ENCODE measurements at regions not wholly inside any gene's neighbourhood (a gene's known extent, or its start where the extent isn't known, plus 50 kb on each side); places are given as distances from the start of the nearest gene placed in this dataset.

DNA sequence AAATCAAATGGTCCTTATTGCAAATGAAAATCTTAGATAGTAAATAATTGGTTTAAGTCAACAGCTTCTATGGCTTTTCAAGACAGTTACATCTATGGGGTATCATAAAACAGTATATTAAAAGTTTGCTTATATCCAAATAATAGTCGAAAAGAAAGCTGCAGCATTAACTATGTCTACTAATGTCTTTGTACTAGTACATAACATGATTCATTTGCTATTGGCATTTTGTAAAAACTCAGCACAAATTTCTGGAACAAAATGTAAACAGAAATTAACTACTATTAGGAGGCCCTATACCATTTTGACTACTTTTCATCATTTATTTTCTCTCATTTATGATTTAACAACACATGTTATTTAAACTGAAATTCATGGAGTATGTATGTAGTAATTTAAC lies 1435.2 kb upstream of the PRR20A start:
- H3K27me3 ChIP-seq (ENCODE audit: control insufficient read depth in 4 of 4, insufficient read depth in 4 of 4, low read length in 3 of 4): no peaks in the 10 kb centered on the region
- H3K9me3 ChIP-seq (ENCODE audit: control insufficient read depth in 4 of 4, low read length in 3 of 4): no peaks in the 10 kb centered on the region
- H3K4me3 ChIP-seq (ENCODE audit: low read depth in 1 of 3, low read length in 3 of 3): no peak overlapping the region
- H3K36me3 ChIP-seq (ENCODE audit: control insufficient read depth in 4 of 4, insufficient read depth in 3 of 4, low read depth in 1 of 4, low read length in 3 of 4): no peaks in the 10 kb centered on the region
- 80% methylated on average over 1 of the region's 1 CpG for WGBS
- H3K9ac ChIP-seq (ENCODE audit: low read depth in 1 of 2, low read length in 2 of 2): no peak overlapping the region
- DNase-seq (ENCODE audit: low spot score): no peak
- TF ChIP-seq, protein P1, sequence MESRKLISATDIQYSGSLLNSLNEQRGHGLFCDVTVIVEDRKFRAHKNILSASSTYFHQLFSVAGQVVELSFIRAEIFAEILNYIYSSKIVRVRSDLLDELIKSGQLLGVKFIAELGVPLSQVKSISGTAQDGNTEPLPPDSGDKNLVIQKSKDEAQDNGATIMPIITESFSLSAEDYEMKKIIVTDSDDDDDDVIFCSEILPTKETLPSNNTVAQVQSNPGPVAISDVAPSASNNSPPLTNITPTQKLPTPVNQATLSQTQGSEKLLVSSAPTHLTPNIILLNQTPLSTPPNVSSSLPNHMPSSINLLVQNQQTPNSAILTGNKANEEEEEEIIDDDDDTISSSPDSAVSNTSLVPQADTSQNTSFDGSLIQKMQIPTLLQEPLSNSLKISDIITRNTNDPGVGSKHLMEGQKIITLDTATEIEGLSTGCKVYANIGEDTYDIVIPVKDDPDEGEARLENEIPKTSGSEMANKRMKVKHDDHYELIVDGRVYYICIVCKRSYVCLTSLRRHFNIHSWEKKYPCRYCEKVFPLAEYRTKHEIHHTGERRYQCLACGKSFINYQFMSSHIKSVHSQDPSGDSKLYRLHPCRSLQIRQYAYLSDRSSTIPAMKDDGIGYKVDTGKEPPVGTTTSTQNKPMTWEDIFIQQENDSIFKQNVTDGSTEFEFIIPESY (IDR thresholded peaks at IDR 0.05): no peak
- TF ChIP-seq EGR1 (IDR thresholded peaks at IDR 0.05; ENCODE audit: low read depth in 2 of 2) (no peak), HNF4A (conservative IDR thresholded peaks at IDR 0.05) (no peak), NR2F2 (IDR thresholded peaks at IDR 0.05) (no peak), FOXA1 (IDR thresholded peaks at IDR 0.05) (no peak), HNF4G (IDR thresholded peaks at IDR 0.05) (no peak), GABPA (IDR thresholded peaks at IDR 0.05 in 1 of 2, conservative IDR thresholded peaks at IDR 0.05 in 1 of 2) (no peak), YY1 (IDR thresholded peaks at IDR 0.05) (no peak), SP1 (IDR thresholded peaks at IDR 0.05) (no peak), RAD21 (IDR thresholded peaks at IDR 0.05) (no peak), JUND (IDR thresholded peaks at IDR 0.05) (no peak), FOXA2 (IDR thresholded peaks at IDR 0.05) (no peak), RXRA (IDR thresholded peaks at IDR 0.05) (no peak)
- TF ChIP-seq, protein P2, sequence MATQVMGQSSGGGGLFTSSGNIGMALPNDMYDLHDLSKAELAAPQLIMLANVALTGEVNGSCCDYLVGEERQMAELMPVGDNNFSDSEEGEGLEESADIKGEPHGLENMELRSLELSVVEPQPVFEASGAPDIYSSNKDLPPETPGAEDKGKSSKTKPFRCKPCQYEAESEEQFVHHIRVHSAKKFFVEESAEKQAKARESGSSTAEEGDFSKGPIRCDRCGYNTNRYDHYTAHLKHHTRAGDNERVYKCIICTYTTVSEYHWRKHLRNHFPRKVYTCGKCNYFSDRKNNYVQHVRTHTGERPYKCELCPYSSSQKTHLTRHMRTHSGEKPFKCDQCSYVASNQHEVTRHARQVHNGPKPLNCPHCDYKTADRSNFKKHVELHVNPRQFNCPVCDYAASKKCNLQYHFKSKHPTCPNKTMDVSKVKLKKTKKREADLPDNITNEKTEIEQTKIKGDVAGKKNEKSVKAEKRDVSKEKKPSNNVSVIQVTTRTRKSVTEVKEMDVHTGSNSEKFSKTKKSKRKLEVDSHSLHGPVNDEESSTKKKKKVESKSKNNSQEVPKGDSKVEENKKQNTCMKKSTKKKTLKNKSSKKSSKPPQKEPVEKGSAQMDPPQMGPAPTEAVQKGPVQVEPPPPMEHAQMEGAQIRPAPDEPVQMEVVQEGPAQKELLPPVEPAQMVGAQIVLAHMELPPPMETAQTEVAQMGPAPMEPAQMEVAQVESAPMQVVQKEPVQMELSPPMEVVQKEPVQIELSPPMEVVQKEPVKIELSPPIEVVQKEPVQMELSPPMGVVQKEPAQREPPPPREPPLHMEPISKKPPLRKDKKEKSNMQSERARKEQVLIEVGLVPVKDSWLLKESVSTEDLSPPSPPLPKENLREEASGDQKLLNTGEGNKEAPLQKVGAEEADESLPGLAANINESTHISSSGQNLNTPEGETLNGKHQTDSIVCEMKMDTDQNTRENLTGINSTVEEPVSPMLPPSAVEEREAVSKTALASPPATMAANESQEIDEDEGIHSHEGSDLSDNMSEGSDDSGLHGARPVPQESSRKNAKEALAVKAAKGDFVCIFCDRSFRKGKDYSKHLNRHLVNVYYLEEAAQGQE (IDR thresholded peaks at IDR 0.05): no peak
- no peaks in the 10 kb centered on the region for H3K4me1 ChIP-seq (ENCODE audit: control insufficient read depth in 4 of 4, insufficient read depth in 4 of 4, low read length in 3 of 4)
- no peak overlapping the region for H3K27ac ChIP-seq (ENCODE audit: low read depth in 1 of 2, low read length in 2 of 2)

DNA sequence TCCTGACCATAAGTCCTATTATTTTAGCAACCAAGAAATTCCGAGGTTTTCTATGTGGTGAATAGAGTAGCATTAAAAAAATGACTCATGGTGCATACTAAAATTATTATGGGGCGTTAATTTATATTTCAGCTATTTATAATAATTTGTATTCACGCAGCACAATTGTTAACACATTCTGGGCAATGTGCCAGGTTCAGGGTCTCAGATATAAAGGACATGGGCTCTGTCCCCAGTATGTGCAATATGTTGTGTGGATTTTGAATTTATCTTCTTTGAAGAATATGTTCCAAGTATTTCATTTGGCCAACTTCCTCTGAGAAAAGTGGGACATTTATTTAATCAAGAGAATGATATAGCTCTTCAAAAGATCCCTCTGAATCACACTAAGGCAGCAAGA lies 1434.7 kb upstream of the PRR20A start:
- Histone ChIP-seq H3K4me1 (ENCODE audit: control insufficient read depth in 4 of 4, insufficient read depth in 4 of 4, low read length in 3 of 4) (no peaks in the 10 kb centered on the region), H3K36me3 (ENCODE audit: control insufficient read depth in 4 of 4, insufficient read depth in 3 of 4, low read depth in 1 of 4, low read length in 3 of 4) (no peaks in the 10 kb centered on the region), H3K9ac (ENCODE audit: low read depth in 1 of 2, low read length in 2 of 2) (no peak overlapping the region), H3K9me3 (ENCODE audit: control insufficient read depth in 4 of 4, low read length in 3 of 4) (no peaks in the 10 kb centered on the region), H3K27ac (ENCODE audit: low read depth in 1 of 2, low read length in 2 of 2) (no peak overlapping the region), H3K4me3 (ENCODE audit: low read depth in 1 of 3, low read length in 3 of 3) (no peak overlapping the region), H3K27me3 (ENCODE audit: control insufficient read depth in 4 of 4, insufficient read depth in 4 of 4, low read length in 3 of 4) (no peaks in the 10 kb centered on the region)
- TF ChIP-seq JUND (IDR thresholded peaks at IDR 0.05) (no peak), RXRA (IDR thresholded peaks at IDR 0.05) (no peak), NR2F2 (IDR thresholded peaks at IDR 0.05) (no peak), RAD21 (IDR thresholded peaks at IDR 0.05) (no peak), EGR1 (IDR thresholded peaks at IDR 0.05; ENCODE audit: low read depth in 2 of 2) (no peak), TAF1 (conservative IDR thresholded peaks at IDR 0.05) (no peak)
- TF ChIP-seq, protein P3, sequence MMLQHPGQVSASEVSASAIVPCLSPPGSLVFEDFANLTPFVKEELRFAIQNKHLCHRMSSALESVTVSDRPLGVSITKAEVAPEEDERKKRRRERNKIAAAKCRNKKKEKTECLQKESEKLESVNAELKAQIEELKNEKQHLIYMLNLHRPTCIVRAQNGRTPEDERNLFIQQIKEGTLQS (IDR thresholded peaks at IDR 0.05): no peak
- TF ChIP-seq, protein P1 (IDR thresholded peaks at IDR 0.05): no peak
- TF ChIP-seq, protein P4, sequence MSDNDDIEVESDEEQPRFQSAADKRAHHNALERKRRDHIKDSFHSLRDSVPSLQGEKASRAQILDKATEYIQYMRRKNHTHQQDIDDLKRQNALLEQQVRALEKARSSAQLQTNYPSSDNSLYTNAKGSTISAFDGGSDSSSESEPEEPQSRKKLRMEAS (IDR thresholded peaks at IDR 0.05): no peak
- TF ChIP-seq, protein P2 (IDR thresholded peaks at IDR 0.05): no peak
- WGBS: 77% methylated on average over 3 of the region's 3 CpGs
- no peak for DNase-seq (ENCODE audit: low spot score)
